Endodermal cell (in vitro differentiated cells): ENCODE measurements at regions not wholly inside any gene's neighbourhood (a gene's known extent, or its start where the extent isn't known, plus 50 kb on each side); places are given as distances from the start of the nearest gene placed in this dataset.
"Not testable (repeated sequence)": the region's sequence is repeated elsewhere in the genome, so short reads cannot be mapped to it uniquely, and the experiment has no call there.

Experiments used
- DNase-seq: peaks from one replicate; pipeline ENCODE4 v3.0.0-alpha.2; 2017
- H3K27ac ChIP-seq: 2 replicates; pipeline ENCODE4 v1.5.1; 2013; ENCODE audit warnings: mild to moderate bottlenecking, low read depth, low read length, moderate library complexity
- H3K27me3 ChIP-seq: 2 replicates; pipeline ENCODE4 v1.6.1; 2013; ENCODE audit warnings: mild to moderate bottlenecking, low read length, moderate library complexity; ENCODE audit not compliant: insufficient read depth, control insufficient read depth, poor library complexity, severe bottlenecking
- H3K36me3 ChIP-seq: 2 replicates; pipeline ENCODE4 v1.7.0; 2013; ENCODE audit warnings: mild to moderate bottlenecking, low read length, moderate library complexity; ENCODE audit not compliant: control insufficient read depth, insufficient read depth
- H3K4me1 ChIP-seq: one replicate; pipeline ENCODE4 v1.7.0; 2013; ENCODE audit warnings: low read length; ENCODE audit not compliant: control insufficient read depth, insufficient read depth
- H3K4me3 ChIP-seq: 2 replicates; pipeline ENCODE4 v1.5.1; 2013; ENCODE audit warnings: mild to moderate bottlenecking, low read length, moderate library complexity
- H3K9ac ChIP-seq: 2 replicates; pipeline ENCODE4 v1.6.1; 2013; ENCODE audit warnings: mild to moderate bottlenecking, low read length, moderate library complexity; ENCODE audit not compliant: poor library complexity, severe bottlenecking; ENCODE audit errors: extremely low read depth
- H3K9me3 ChIP-seq: 2 replicates; pipeline ENCODE4 v1.6.1; 2013; ENCODE audit warnings: mild to moderate bottlenecking, low read length, moderate library complexity; ENCODE audit not compliant: control insufficient read depth
- H3K27ac Mint-ChIP-seq: 2 replicates; pipeline ENCODE4 v1.8.0; 2020; ENCODE audit warnings: mixed read lengths
- H3K27me3 Mint-ChIP-seq: 2 replicates; pipeline ENCODE4 v1.8.0; 2021; ENCODE audit warnings: mild to moderate bottlenecking, mixed read lengths; ENCODE audit not compliant: insufficient read depth
- H3K36me3 Mint-ChIP-seq: 2 replicates; pipeline ENCODE4 v1.8.0; 2020; ENCODE audit warnings: low read depth, mixed read lengths
- H3K4me1 Mint-ChIP-seq: 2 replicates; pipeline ENCODE4 v1.8.0; 2020; ENCODE audit warnings: mixed read lengths
- H3K4me3 Mint-ChIP-seq: 2 replicates; pipeline ENCODE4 v1.8.0; 2020; ENCODE audit warnings: mild to moderate bottlenecking, moderate library complexity, mixed read lengths
- H3K9me3 Mint-ChIP-seq: 2 replicates; pipeline ENCODE4 v1.8.0; 2020; ENCODE audit warnings: mild to moderate bottlenecking, mixed read lengths
- CTCF ChIP-seq: fragments of 200-600 bp; sonication (generic); conservative IDR thresholded peaks from 2 replicates; pipeline ENCODE4 v1.5.0; 2021; ENCODE audit warnings: antibody characterized with exemption, mild to moderate bottlenecking
- WGBS, 2 experiments: methylation state at CpG; one replicate each; pipeline versions ENCODE4 v1.1.5 to v1.1.7; 2013; ENCODE audit warnings: missing lambda C conversion rate in 2 of 2, mixed read lengths in 1 of 2; ENCODE audit not compliant: insufficient coverage in 1 of 2, insufficient read length in 1 of 2; 5-methylcytosine and 5-hydroxymethylcytosine counted together

GRCh38 chr4:10225096-10225495, 108.5 kb upstream of the WDR1 start:
- Histone ChIP-seq H3K9ac (no peak overlapping the region), H3K9me3 (no peaks in the 10 kb centered on the region), H3K27ac (no peak overlapping the region), H3K4me1 (no peaks in the 10 kb centered on the region), H3K27me3 (no peaks in the 10 kb centered on the region), H3K36me3 (no peaks in the 10 kb centered on the region), H3K4me3 (no peak overlapping the region)
- no peak overlapping the region for H3K27ac Mint-ChIP-seq
- no peak overlapping the region for H3K4me3 Mint-ChIP-seq
- H3K9me3 Mint-ChIP-seq, result no peaks in the 10 kb centered on the region
- H3K27me3 Mint-ChIP-seq, result peaks cover 3% of the 10 kb centered on the region
- no peaks in the 10 kb centered on the region for H3K36me3 Mint-ChIP-seq
- no peak for DNase-seq
- H3K4me1 Mint-ChIP-seq, result no peaks in the 10 kb centered on the region
- no peak for TF ChIP-seq CTCF

- TF ChIP-seq CTCF, result no peak
Observed at GRCh38 chr4:10223782-10224181, 107.2 kb upstream of the WDR1 start.

GRCh38 chr4:10213481-10213880, 96.9 kb upstream of the WDR1 start:
- H3K4me1 ChIP-seq, DNase-seq, H3K27ac Mint-ChIP-seq, H3K9me3 ChIP-seq, H3K9me3 Mint-ChIP-seq, H3K4me1 Mint-ChIP-seq, H3K4me3 Mint-ChIP-seq, H3K36me3 ChIP-seq, H3K36me3 Mint-ChIP-seq, H3K9ac ChIP-seq, H3K27me3 Mint-ChIP-seq, H3K27ac ChIP-seq, H3K4me3 ChIP-seq, H3K27me3 ChIP-seq: not testable (repeated sequence)
- WGBS, 2 experiments, result 93% methylated on average over 3 of the region's 3 CpGs; no CpG with 5 or more reads in 1 of the 2 experiments

More at GRCh38 chr4:10223782-10224181, 107.2 kb upstream of the WDR1 start:
- 85% methylated on average over 3 of the region's 3 CpGs; no CpG with 5 or more reads in 1 of the 2 experiments for WGBS, 2 experiments
- Histone ChIP-seq H3K4me3 (no peak overlapping the region), H3K27ac (no peak overlapping the region), H3K9ac (no peak overlapping the region), H3K4me1 (no peaks in the 10 kb centered on the region), H3K36me3 (no peaks in the 10 kb centered on the region), H3K27me3 (no peaks in the 10 kb centered on the region), H3K9me3 (no peaks in the 10 kb centered on the region)
- no peak overlapping the region for H3K27ac Mint-ChIP-seq
- no peaks in the 10 kb centered on the region for H3K4me1 Mint-ChIP-seq
- H3K36me3 Mint-ChIP-seq, result no peaks in the 10 kb centered on the region
- H3K4me3 Mint-ChIP-seq, result no peak overlapping the region
- no peaks in the 10 kb centered on the region for H3K9me3 Mint-ChIP-seq
- H3K27me3 Mint-ChIP-seq, result peaks cover 3% of the 10 kb centered on the region
- no peak for DNase-seq

DNA sequence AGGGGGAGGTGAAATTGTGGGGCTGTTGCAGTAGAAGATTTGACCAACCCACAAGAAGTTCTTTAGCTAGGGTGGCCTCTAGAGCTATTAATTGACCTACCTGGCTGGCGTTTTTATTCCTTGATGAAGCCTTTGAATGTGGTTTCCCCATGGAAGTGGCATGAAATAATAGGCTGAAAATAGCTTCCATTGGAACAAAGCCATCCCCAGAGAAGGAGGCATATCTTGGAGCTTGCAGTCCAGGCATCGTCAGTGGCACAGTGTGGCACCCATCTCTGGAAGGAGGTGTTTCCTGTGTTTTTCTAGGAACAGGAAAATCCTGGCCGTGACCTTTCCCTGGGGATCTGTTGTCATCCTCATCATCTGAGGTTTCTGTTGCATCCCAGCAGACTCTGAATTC, 96.3 kb upstream of the WDR1 start:
- no peak overlapping the region for H3K27ac ChIP-seq
- H3K9ac ChIP-seq, result no peak overlapping the region
- Mint-ChIP-seq H3K27me3 (peaks cover 8% of the 10 kb centered on the region), H3K36me3 (no peaks in the 10 kb centered on the region), H3K27ac (no peak overlapping the region), H3K9me3 (peaks cover 2% of the 10 kb centered on the region), H3K4me3 (no peak overlapping the region), H3K4me1 (no peaks in the 10 kb centered on the region)
- H3K9me3 ChIP-seq, result no peaks in the 10 kb centered on the region
- 82% methylated on average over 3 of the region's 3 CpGs; no CpG with 5 or more reads in 1 of the 2 experiments for WGBS, 2 experiments
- H3K27me3 ChIP-seq, result no peaks in the 10 kb centered on the region
- no peaks in the 10 kb centered on the region for H3K4me1 ChIP-seq
- H3K4me3 ChIP-seq, result no peak overlapping the region
- no peaks in the 10 kb centered on the region for H3K36me3 ChIP-seq
- no peak for DNase-seq
- no peak for TF ChIP-seq CTCF
